HL-60 (cell line): ENCODE measurements at regions not wholly inside any gene's neighbourhood (a gene's known extent, or its start where the extent isn't known, plus 50 kb on each side); places are given as distances from the start of the nearest gene placed in this dataset.

Experiments used
- CTCF ChIP-seq: IDR thresholded peaks from one replicate; pipeline ENCODE4 v1.5.1; 2011; ENCODE audit warnings: low read length, control low read depth, inconsistent platforms; ENCODE audit not compliant: insufficient read depth
- GABPA ChIP-seq: IDR thresholded peaks from 2 replicates; pipeline ENCODE4 v1.6.1; 2012; ENCODE audit warnings: low read depth
- POLR2AphosphoS5 ChIP-seq: IDR thresholded peaks from 2 replicates; pipeline ENCODE4 v1.6.1; 2012; ENCODE audit warnings: low read depth
- REST ChIP-seq: IDR thresholded peaks from 2 replicates; pipeline ENCODE4 v1.6.1; 2012; ENCODE audit warnings: low read depth; ENCODE audit not compliant: insufficient replicate concordance
- SPI1 ChIP-seq: IDR thresholded peaks from 2 replicates; pipeline ENCODE4 v1.6.1; 2012; ENCODE audit warnings: low read depth, mild to moderate bottlenecking, borderline replicate concordance

- TF ChIP-seq CTCF = no peak
- TF ChIP-seq POLR2AphosphoS5 = no peak
- TF ChIP-seq GABPA = no peak
- TF ChIP-seq SPI1 = no peak
- no peak for TF ChIP-seq REST
Observed at GRCh38 chr10:47077941-47078340, 166.7 kb downstream of the PTPN20 start.
